ENCODE measurements at regions not wholly inside any gene's neighbourhood (a gene's known extent, or its start where the extent isn't known, plus 50 kb on each side); places are given as distances from the start of the nearest gene placed in this dataset.
"Not testable (repeated sequence)": the region's sequence is repeated elsewhere in the genome, so short reads cannot be mapped to it uniquely, and the experiment has no call there.

DNA sequence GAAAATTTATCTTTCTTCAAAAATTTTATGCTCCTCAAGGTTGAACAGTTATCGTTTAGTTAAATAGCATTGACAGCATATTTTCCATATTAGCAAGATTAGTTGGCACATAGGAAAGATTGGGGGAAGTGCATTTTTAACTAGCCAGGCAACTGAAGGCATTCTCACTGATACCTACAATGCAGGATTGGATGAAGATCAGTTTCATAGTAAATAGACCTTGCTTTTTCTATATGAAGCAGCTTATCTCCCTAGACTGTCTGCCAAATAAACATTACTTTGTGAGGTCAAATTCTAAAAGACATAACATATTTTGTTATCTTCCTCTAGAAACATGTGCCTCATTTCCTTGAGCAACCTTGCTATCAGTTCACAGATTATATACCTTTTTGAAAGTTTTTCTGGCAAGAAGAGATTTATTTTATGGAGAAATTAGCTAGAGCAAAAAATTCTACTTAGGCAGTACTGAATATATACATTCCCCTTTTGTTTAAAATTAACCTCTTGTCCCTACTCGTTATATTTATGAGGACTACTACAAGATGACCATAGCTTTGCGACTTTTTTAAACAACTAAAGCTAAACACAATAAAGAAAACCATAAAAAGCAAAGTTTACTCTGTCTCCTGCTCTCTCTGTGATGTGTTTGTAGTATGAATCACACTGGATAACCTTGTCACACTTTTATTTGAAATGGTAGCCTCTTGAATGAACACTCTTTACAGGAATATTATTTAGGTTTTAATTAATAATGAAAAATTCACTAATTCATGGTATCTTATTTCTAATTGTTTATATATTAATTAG lies 654.9 kb upstream of the TBL1XR1 start:
- no peak for DNase-seq (ENCODE audit: low read depth)

DNA sequence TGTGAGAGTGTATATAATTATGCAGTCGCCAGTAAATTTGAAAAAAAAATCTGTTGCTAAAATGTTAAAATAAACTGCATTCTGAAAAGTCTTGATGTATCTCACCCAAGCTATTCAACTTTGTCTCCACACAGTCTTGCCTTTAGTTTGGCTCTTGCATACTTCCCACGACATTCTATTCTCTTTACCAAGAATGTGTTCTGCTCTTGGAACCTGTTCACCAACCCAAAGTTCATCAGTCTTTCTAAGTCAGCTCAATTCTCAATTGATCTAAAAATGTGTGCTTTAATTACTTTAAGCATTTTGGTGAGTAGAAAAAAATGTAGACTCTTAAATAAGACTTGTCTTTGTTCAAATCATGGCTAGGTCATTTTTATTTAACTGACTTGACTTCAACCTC lies 657.7 kb upstream of the TBL1XR1 start:
- no peak overlapping the region for H3K4me3 ChIP-seq (ENCODE audit: low read length)
- TF ChIP-seq, protein P1, sequence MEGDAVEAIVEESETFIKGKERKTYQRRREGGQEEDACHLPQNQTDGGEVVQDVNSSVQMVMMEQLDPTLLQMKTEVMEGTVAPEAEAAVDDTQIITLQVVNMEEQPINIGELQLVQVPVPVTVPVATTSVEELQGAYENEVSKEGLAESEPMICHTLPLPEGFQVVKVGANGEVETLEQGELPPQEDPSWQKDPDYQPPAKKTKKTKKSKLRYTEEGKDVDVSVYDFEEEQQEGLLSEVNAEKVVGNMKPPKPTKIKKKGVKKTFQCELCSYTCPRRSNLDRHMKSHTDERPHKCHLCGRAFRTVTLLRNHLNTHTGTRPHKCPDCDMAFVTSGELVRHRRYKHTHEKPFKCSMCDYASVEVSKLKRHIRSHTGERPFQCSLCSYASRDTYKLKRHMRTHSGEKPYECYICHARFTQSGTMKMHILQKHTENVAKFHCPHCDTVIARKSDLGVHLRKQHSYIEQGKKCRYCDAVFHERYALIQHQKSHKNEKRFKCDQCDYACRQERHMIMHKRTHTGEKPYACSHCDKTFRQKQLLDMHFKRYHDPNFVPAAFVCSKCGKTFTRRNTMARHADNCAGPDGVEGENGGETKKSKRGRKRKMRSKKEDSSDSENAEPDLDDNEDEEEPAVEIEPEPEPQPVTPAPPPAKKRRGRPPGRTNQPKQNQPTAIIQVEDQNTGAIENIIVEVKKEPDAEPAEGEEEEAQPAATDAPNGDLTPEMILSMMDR (conservative IDR thresholded peaks at IDR 0.05; ENCODE audit: low read length) = no peak

More for the DNA sequence above, 654.9 kb upstream of the TBL1XR1 start:
- H3K4me3 ChIP-seq (ENCODE audit: low read length) = no peak overlapping the region
- TF ChIP-seq, protein P1 (conservative IDR thresholded peaks at IDR 0.05; ENCODE audit: low read length) = no peak

DNA sequence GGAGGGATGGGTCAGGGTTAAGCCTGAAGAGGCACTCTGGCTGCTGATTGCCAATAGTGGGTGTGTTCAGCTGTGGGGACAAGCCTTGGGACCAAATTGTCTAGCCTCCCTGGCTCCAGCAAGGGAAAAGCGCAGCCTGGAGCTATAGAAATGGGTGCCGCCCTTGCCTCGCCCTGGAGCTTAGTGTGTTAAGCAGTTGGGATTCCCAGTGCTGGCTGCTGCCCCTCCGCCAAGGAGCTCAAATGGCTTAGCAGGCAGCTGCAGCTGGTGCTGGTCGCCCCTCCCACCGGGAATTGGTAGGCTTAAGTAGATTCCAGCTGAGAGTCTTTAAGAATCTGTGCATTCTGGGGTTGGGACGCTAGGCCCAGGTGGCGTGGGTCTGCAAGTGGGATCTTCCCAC lies 662.9 kb upstream of the TBL1XR1 start:
- TF ChIP-seq, protein P1 (conservative IDR thresholded peaks at IDR 0.05; ENCODE audit: low read length) = no peak
- no peak for DNase-seq (ENCODE audit: low read depth)
- no peak overlapping the region for H3K4me3 ChIP-seq (ENCODE audit: low read length)

More for the DNA sequence above, 657.7 kb upstream of the TBL1XR1 start:
- no peak for DNase-seq (ENCODE audit: low read depth)

DNA sequence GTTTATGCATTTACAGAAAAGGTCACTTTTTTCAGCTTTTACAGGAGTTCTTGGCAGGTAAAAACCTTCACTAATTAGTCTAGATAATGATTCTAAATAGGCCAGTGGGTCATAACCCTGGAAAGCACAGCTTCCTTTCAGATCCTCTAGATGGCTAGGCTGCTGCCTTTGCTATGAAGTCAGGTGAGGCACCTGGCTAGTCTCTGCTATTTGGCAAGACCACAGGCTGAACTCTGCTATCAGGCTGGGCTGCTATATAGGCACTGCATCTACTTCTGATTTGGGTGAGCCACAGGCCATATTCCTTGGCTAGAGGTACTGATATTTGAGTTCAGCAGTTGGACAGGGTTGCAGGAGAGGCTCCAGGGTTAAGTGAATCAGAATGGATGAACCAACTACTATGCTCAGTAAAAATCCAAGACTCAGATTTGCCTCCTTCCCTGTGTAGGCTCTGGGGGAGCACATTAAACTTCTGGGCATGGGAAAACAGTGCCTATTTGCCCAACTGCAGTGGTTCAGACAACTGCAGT lies 665.7 kb upstream of the TBL1XR1 start:
- TF ChIP-seq, protein P1 (conservative IDR thresholded peaks at IDR 0.05; ENCODE audit: low read length) = no peak
- H3K4me3 ChIP-seq (ENCODE audit: low read length) = no peak overlapping the region
- DNase-seq (ENCODE audit: low read depth) = no peak

DNA sequence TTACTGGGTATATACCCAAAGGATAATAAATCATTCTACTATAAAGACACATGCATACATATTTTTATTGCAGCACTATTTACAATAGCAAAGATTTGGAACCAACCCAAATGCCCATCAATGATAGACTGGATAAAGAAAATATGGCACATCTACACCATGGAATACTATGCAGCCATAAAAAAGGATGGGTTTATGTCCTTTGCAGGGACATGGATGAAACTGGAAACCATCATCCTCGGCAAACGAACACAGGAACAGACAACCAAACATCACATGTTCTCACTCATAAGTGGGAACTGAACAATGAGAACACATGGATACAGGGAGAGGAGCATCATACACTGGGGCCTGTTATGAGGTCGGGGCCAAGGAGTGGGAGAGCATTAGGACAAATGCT lies 665.0 kb upstream of the KCNMB2 start:
- not testable (repeated sequence) for H3K4me3 ChIP-seq (ENCODE audit: low read length); DNase-seq (ENCODE audit: low read depth)

DNA sequence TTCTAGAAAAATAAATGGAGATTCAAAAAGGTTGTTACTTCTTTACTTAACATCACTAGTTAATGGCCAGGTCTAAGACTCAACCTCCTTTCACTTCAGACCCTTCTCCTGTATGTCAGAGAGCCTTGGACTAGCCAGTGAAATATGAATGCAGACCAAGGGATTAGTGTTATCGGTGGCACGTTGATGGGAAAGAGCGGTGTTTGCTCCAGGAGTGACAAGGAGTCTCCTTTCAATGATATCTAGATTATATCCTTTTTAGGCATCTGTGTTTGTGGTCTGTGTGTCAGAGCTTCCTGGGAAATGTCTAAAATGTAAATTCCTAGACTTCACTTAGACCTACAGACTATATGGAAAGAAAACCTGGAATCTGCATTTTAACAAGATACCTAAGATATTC lies 658.0 kb upstream of the KCNMB2 start:
- DNase-seq (ENCODE audit: low read depth) = no peak
- no peak overlapping the region for H3K4me3 ChIP-seq (ENCODE audit: low read length)
- TF ChIP-seq, protein P1 (conservative IDR thresholded peaks at IDR 0.05; ENCODE audit: low read length) = no peak

DNA sequence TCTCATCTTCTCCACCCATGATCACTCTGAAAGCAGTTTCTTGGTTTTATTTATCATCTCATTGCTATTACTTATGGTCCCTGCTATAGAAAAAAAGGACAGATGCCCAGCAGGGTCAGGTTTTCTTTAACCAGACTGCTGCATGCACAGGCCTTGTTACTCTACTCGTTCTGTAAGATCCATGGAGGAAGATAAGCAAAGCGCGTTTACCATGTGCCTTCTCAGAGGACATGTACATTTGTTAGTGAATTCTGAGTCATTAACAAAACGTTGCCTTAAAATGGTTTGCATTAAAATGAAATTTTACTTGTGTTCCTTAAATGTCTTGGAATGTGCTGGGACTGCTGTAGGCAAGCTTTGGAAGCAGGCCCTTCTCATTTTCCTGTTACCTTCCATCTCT lies 657.3 kb upstream of the KCNMB2 start:
- TF ChIP-seq, protein P1 (conservative IDR thresholded peaks at IDR 0.05; ENCODE audit: low read length) = no peak
- H3K4me3 ChIP-seq (ENCODE audit: low read length) = no peak overlapping the region
- no peak for DNase-seq (ENCODE audit: low read depth)

All from AG10803 (cell line).